HG03159 (cell line): ENCODE measurements at regions not wholly inside any gene's neighbourhood (a gene's known extent, or its start where the extent isn't known, plus 50 kb on each side); places are given as distances from the start of the nearest gene placed in this dataset.
"Not testable (repeated sequence)": the region's sequence is repeated elsewhere in the genome, so short reads cannot be mapped to it uniquely, and the experiment has no call there.

Experiments
- ATAC-seq: cut with Tn5 transposase; IDR thresholded peaks from one replicate; pipeline ENCODE4 v1.9.1; 2021; ENCODE audit warnings: mild to moderate bottlenecking, moderate library complexity; ENCODE audit not compliant: unreplicated experiment

DNA sequence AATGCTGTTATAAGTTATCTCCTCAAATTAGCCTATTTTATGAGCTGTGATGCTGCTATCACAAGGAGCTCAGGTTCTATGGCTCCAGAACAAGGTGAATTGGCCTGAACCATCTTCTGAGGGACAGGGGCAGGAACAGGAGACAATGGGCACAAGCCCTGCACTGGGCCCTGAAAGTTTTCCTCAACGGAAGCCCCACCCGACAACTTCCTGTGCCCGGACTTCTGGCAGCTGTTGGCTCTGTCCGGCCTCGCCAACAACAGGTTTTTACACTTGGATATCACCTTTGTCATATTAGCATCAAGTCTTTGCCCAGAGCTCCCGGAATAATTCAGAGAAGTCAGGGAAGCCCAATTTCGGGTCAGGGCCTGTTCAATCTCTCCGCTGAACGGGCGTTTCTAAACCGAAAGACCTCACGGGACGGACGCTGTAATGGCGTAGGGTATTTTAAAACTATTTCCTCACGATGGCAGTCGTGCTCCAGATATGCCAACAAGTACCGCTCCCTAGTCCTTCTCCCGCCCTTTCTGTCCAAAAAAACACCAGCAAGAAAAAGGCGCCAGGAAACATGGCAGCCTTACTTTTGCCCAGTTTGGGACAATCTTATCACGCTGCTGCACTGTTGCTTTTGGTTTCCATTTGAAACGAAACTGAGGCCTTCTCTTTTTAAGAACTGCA is 201.0 kb upstream of the STK26 start:
- ATAC-seq = peak; percentile 62

- ATAC-seq = no peak
Observed at GRCh38 chrX:131826572-131826971, 196.5 kb upstream of the STK26 start.

DNA sequence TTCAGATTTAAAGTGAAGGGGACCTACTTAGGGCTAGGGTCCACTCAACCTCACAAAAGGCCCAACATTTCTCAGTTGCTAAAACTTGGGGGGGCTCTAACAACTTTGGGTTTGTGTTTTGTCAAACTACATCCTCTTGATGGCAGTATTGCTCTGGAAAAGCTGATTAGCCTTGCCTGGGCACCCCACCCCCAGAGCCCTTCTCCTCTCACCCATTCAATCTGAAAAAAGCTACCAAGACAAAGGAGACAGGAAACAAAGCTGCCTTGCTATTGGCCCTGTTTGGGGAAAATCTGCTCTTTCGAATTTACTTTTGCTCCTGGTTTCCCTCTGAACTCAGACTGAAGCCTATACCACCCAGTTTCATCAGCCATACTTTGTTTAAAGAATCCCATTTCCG is 195.2 kb upstream of the STK26 start:
- ATAC-seq = peak; percentile 51

DNA sequence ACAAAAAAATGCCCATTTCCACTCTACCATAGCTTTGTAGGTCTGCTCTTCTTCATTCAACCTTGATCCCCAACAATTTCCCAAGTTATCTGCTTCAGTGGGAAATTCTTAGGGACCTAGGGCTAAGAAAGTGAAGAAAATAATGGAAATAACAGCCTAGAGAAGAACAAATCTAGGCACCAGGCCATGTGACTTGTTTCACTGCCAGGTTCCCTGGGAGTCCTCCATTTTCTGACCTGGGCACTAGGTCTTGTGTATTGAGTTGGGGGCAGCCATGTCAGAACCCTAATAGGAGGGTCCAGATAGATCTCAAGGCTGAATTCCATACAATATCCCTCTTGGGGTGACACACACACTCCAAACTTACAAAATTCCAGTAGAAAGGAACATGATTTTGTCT is 194.6 kb upstream of the STK26 start:
- no peak for ATAC-seq

DNA sequence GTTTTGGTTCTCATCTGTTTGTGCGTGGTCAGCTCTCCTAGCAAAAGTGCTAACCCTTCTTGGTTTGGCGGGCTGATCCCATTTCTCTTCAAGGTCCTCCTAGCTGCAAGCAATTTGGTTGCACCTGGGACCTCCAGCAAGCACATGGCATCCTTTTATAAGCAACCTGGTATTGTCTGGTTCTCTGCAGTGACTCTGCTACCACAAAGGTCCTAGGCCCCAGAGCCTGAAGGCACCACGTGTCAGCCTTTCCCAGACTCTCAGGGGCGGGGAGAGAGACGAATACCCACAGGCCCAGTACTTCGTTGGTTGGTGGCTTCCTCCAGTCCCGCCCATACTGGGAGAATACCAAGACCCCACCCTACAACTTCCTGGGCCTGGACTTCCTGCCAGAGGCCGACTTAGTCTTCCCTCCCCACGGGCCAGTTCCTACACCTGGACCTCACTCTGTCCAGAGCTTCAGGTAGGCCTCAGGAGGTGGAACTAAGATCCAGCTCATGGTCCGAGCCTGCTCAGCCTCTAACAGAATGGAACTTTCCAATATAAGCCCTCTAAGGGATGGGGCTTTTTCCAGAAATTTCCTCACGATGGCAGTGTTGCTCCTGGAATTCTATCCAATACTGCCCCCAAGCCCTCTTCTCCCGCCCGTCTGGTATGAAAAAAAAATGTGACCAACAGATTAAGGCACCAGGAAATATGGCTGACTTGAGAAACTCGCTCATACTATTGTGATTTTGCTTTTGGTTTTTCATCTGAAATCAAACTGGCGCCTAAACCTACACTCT is 192.5 kb upstream of the STK26 start:
- ATAC-seq = peak; percentile 65

DNA sequence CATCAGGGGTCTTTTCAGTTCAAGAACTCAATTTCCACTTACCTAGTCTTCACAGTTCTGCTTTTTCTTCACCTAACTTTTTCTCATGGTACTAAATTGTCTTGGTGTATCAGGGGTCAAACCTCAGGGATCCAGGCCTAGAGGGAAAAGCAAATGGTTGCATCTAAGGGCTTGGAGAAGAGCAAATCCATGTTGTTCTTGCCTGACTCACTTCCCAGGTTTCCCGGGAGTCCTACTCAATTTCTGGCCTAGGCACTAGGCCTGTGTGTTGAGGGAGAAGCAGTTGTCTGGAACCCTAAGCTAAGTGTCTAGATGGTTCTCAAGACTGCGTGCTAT is 191.9 kb upstream of the STK26 start:
- ATAC-seq = no peak

DNA sequence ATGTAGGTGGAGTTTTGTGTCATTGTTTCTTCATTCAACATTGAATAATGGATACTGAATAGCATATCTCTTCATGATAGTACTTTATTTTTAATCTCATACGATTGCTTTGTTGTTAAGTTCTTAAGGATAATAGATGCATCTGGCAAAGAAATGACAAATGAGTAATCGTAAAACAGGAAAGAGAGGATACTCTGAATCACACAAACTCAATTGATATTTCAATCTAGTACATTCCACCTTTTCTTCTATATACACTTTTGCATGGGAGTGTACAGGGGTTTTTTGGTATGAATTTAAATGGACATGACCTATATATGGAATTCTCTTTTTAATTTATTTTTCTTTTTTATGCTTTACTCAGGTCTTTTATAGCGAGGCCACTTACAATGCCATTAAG is 186.9 kb upstream of the STK26 start:
- ATAC-seq = no peak

DNA sequence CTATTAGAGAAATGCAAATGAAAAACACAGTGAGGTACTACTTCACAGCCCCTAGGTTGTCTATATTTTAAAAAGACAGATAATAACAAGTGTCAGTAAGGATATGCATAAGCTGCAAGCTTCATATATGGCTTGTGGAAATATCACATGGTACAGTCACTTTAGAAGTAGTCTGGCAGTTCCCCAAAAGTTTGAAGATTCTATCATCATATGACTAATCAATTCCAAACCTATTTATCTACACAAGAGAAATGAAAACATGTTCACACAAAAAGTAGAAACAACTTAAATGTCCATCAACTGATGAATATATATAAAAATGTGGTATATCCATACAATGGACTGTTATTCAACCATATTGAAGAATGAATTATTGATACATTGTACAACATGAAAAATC is 185.8 kb upstream of the STK26 start:
- ATAC-seq = no peak

DNA sequence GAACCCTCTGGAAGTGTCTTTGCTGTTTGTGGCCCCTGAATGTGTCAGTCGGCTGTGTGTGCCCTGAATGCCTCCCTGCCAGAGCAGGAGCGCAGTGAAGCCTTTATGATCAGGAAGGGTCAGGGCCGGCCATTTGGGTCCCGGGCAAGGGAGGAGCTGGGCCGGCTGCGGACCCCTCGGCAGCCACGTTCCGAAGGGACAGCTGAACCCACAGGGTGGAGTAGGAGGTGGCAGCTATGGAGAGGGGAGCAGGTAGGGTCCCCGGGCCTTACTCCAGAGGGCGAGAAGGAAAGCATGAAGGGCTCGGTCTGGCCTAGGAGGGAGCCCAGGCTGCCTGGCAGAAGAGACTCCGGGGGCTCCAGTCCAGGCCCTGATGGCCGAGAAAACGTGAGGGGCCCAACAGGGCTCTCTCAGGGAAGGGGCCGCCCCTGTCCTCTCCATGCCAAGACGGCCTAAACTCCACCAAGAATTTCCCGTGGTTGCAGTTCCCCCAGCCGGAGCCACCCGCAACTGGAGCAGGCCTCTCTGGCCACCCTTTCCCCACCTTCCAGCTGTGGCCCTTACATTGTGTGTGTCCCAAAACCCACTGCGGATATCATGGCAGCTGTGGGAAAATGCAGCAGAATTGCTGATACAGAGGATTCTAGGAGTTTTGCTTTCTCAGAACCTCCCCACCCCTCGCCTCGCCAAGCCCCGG is 182.2 kb upstream of the STK26 start:
- ATAC-seq = peak; percentile 23

DNA sequence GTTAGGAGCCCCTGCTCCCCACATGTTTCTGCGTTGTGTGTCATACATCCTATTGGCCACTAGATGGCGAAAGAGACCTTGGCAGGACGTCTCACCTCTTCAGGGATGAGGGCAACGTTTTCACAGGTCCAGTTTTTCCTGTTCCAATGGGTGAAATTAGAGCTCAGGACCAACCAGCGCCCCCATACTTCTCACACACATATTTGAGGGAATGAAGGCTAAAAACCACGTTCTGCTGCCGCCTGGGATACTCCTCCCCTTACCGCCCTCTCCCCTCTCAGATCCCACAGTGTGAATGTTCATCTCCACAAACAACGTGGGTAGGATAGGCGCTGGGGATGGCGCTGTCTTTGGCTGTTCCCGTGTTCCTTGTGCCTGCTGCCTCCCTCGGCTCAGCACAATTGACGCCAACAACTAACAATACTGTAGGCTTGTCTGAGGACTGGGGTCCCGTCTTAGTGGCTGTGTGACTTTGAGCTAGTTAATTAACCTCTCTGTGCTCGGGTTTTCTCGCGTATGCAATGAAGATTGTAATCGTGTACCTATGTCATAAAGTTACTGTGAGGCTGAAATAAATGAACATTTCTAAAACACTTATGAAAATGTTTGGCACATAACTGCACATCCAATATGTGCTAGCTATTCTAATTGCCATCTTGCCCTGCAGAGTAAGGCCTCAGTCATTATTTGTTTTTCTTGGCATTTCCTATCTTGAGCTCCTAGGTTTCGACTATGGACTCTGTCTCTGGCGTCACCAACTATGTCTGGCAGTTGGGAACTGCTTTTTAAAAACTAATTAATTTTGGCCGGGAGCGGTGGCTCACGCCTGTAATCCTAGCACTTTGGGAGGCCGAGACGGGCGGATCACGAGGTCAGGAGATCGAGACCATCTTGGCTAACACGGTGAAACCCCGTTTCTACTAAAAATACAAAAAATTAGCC is 181.3 kb upstream of the STK26 start:
- peak; percentile 85 for ATAC-seq

DNA sequence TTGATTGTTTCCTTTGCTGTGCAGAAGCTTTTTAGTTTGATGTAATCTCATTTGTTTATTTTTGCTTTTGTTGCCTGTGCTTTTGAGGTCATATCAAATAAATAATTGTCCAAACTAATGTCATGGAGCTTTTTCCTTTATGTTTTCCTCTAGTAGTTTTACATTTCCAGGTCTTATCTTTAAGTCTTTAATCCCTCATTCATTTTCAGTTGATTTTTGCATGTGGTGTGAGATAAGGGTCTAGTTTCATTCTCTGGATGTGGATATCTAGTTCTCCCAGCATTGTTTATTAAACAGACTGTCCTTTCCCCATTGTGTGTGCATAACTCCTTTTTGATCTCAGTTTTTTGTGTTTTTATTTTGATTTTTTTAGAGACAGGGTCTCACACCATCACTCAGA is 179.1 kb upstream of the STK26 start:
- ATAC-seq = no peak

DNA sequence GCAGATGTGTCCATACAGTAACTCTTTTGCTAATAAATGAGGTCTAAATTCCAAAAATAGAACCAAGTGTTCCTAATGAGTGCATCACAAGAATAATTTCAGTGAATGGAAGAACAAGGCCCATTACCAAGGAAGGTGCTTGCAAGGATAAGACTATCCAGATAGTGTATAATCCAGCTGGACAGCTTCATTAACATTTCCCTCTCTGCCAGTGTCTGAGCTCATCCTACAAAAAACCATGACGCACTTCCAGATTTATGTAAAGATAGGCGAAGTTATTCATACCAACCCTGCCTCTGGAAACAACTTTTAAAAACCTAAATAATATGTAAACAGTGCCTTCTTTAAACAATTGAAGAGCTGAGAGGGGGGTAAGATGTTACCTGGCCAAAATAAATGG is 177.9 kb upstream of the STK26 start:
- no peak for ATAC-seq

DNA sequence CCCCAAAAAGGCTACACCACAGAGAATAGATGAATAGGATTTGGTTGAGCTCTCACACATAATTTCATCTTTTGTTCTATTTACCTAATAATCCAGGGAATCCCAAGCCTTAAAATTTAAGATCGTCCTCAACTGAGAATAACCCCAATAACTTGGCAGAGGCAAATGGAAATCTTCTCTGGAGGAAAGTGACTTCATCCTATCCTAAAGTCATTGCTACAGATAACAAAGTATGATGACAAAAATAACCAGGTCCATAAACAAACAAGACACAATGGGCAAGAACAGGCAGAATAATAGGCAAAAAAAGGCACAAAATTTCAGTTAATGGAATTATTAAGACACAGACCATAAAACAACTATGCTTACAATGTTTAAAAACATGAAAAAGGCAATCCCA is 177.3 kb upstream of the STK26 start:
- no peak for ATAC-seq

GRCh38 chrX:131850964-131851363 is 172.1 kb upstream of the STK26 start:
- not testable (repeated sequence) for ATAC-seq

DNA sequence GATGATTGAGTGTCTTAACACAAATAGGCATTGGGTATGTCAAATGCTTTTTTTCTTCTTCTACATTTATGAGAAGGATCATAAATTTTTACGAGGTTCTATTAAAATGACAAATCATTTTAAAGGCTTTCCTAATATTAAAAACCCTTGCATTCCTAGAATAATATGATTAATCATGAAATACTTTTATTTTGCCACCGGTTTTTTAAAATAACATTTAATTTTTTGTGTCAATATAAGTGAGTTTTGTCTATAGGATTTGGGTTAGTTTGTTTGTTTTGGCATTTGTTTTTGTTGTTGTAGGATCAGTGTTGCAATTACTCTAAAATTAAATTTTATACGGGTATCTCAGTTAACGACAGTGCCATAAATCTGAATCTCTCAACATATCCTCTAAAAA is 169.7 kb upstream of the STK26 start:
- ATAC-seq = no peak

GRCh38 chrX:131854581-131854980 is 168.5 kb upstream of the STK26 start:
- no peak for ATAC-seq

GRCh38 chrX:131861088-131861787 is 161.9 kb upstream of the STK26 start:
- ATAC-seq = no peak

GRCh38 chrX:131862321-131862720 is 160.8 kb upstream of the STK26 start:
- ATAC-seq = no peak

DNA sequence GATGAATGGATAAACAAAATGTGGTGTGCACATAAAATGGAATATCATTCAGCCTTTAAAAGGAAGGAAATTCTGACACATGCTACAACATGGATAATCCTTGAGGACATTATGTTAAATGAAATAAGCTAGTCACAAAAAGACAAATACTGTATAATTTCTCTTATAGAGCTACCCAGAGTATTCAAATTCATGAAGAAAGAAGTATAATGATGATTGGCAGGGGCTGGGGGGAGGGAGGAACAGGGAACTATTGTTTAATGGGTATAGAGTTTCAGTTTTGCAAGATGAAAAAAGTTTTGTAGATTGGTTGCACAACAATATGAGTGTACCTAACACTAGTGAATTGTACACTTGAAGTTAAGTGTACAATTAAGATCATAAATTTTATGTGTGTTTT is 153.9 kb upstream of the STK26 start:
- no peak for ATAC-seq

DNA sequence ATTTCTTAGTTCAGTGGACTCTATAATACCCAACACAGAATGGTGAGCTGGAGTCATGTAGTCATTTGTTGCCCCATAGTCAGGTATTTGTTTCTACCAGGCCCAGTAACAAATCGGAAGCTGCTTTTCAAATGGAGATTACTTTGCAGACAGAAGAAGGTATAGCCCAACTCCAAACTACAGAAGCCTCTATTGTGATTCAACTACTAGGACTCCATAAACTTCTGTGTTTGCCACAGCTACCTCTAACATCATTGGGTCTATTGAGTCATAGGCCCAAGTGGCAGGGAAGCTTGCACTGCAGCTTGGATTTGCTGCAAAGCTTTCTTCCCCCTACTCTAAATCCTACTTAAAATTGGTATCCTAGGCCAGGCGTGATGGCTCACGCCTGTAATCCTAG is 148.8 kb upstream of the STK26 start:
- ATAC-seq = no peak
